Spleen (tissue), 7 donors: ENCODE measurements at regions not wholly inside any gene's neighbourhood (a gene's known extent, or its start where the extent isn't known, plus 50 kb on each side); places are given as distances from the start of the nearest gene placed in this dataset.

Experiments used
- POLR2A ChIP-seq, 3 donors: fragments of 450-650 bp; IDR thresholded peaks; one replicate each; pipeline ENCODE4 v1.5.1; 2017; ENCODE audit warnings: antibody characterized with exemption in 3 of 3, mild to moderate bottlenecking in 1 of 3
- POLR2AphosphoS5 ChIP-seq, 3 donors: sonication (generic); formaldehyde crosslinking; IDR thresholded peaks; one replicate each; pipeline ENCODE4 v1.5.1; 2017; ENCODE audit warnings: antibody characterized with exemption in 3 of 3
- TF ChIP-seq, protein P1 (sequence below), 11 experiments: fragments of 200-600 bp in 7 of 11; fragments of 450-650 bp in 4 of 11; sonication (generic) in 4 of 11; IDR thresholded peaks in 8 of 11; conservative IDR thresholded peaks in 3 of 11; 1 replicate in 7 of 11; 2 replicates in 4 of 11; pipeline versions ENCODE4 v1.4.0 to v1.8.0; 2016 to 2021; ENCODE audit warnings: antibody characterized with exemption in 11 of 11, inconsistent platforms in 4 of 11, mild to moderate bottlenecking in 1 of 11
- donor health status: DM: no; HTN: no; CAD: no; lungs with moderate emphysema.
- donor health status: DM: no; HTN: no; CAD: no.
- donor health status: DM: no; HTN: no; CAD: no.

DNA sequence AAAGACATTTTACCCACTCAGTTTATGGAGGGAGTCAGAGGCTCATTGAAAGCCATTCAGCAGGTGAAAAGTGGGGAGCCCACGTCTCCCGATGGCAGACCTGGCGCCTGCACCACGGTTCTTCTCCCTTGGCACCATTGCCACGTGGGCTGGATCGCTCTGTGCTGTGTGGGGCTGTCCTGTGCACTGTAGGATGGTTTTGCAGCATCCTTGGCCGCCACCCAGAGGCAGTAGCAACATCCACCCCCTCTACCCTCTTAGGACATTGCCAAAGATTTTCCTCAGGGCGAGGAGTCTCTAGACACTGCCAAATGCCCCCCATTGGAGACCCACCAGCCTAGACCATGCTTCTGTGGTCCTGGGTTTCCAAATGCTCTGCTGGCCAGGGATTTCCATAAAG lies 60.2 kb downstream of the SYNE3 start:
- TF ChIP-seq POLR2AphosphoS5 (IDR thresholded peaks at IDR 0.05) (no peak), POLR2A (IDR thresholded peaks at IDR 0.05) (no peak)
- TF ChIP-seq, protein P1, sequence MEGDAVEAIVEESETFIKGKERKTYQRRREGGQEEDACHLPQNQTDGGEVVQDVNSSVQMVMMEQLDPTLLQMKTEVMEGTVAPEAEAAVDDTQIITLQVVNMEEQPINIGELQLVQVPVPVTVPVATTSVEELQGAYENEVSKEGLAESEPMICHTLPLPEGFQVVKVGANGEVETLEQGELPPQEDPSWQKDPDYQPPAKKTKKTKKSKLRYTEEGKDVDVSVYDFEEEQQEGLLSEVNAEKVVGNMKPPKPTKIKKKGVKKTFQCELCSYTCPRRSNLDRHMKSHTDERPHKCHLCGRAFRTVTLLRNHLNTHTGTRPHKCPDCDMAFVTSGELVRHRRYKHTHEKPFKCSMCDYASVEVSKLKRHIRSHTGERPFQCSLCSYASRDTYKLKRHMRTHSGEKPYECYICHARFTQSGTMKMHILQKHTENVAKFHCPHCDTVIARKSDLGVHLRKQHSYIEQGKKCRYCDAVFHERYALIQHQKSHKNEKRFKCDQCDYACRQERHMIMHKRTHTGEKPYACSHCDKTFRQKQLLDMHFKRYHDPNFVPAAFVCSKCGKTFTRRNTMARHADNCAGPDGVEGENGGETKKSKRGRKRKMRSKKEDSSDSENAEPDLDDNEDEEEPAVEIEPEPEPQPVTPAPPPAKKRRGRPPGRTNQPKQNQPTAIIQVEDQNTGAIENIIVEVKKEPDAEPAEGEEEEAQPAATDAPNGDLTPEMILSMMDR (IDR thresholded peaks at IDR 0.05 in 8 of 11, conservative IDR thresholded peaks at IDR 0.05 in 3 of 11), result no peak
